Naive thymus-derived CD4-positive, alpha-beta T cell (primary cell): ENCODE measurements at regions not wholly inside any gene's neighbourhood (a gene's known extent, or its start where the extent isn't known, plus 50 kb on each side); places are given as distances from the start of the nearest gene placed in this dataset.

Experiments used
- ATAC-seq: fragments of 150-1000 bp; cut with Tn5 transposase; 2 replicates; pipeline ENCODE4 v1.10.0; 2021; ENCODE audit warnings: mild to moderate bottlenecking, moderate library complexity
- CTCF ChIA-PET: fragments of 350-600 bp; sonication (Branson Sonifier 250); formaldehyde crosslinking; loops from one replicate; lab custom pipeline; 2021; ENCODE audit warnings: antibody characterized with exemption; lab: Charles Lee
- POLR2A ChIA-PET: fragments of 350-600 bp; sonication (Branson Sonifier 250); formaldehyde crosslinking; loops from one replicate; lab custom pipeline; 2021; ENCODE audit warnings: antibody characterized with exemption, inconsistent platforms; lab: Charles Lee
- DNase-seq, 9 donors: peaks; one replicate each; pipeline versions ENCODE4 v3.0.0 to v3.0.0-alpha.2; 2020 to 2022; ENCODE audit warnings: mixed read lengths in 1 of 9
- H3K27ac ChIP-seq: one replicate; pipeline ENCODE4 v1.7.0; 2013; ENCODE audit warnings: mild to moderate bottlenecking, low read depth, low read length, moderate library complexity
- H3K27me3 ChIP-seq, 2 donors: one replicate each; pipeline ENCODE4 v1.7.0; 2013; ENCODE audit warnings: low read length in 2 of 2, mild to moderate bottlenecking in 2 of 2, moderate library complexity in 2 of 2; ENCODE audit not compliant: control insufficient read depth in 2 of 2, insufficient read depth in 2 of 2
- H3K36me3 ChIP-seq, 3 experiments: 1 replicate in 2 of 3; 2 replicates in 1 of 3; pipeline ENCODE4 v1.7.0; 2013; ENCODE audit warnings: low read length in 3 of 3, mild to moderate bottlenecking in 3 of 3, moderate library complexity in 1 of 3; ENCODE audit not compliant: insufficient read depth in 3 of 3, control insufficient read depth in 2 of 3
- H3K4me1 ChIP-seq, 2 donors: one replicate each; pipeline ENCODE4 v1.7.0; 2013; ENCODE audit warnings: low read length in 2 of 2, mild to moderate bottlenecking in 2 of 2, moderate library complexity in 1 of 2; ENCODE audit not compliant: control insufficient read depth in 2 of 2, insufficient read depth in 2 of 2
- H3K4me3 ChIP-seq: 2 replicates; pipeline ENCODE4 v1.7.0; 2013; ENCODE audit warnings: mild to moderate bottlenecking, low read length
- H3K9me3 ChIP-seq, 3 experiments: 1 replicate in 2 of 3; 2 replicates in 1 of 3; pipeline ENCODE4 v1.7.0; 2013; ENCODE audit warnings: low read length in 3 of 3; ENCODE audit not compliant: control insufficient read depth in 2 of 3
- H3K27ac Mint-ChIP-seq, 9 donors: one replicate each; pipeline ENCODE4 v1.8.0; 2020 to 2022; ENCODE audit warnings: mixed read lengths in 9 of 9, mild to moderate bottlenecking in 8 of 9, moderate library complexity in 5 of 9, inconsistent platforms in 2 of 9
- H3K27me3 Mint-ChIP-seq, 5 donors: one replicate each; pipeline ENCODE4 v1.8.0; 2021 to 2022; ENCODE audit warnings: mixed read lengths in 5 of 5, mild to moderate bottlenecking in 1 of 5
- H3K36me3 Mint-ChIP-seq, 5 donors: one replicate each; pipeline ENCODE4 v1.8.0; 2020 to 2022; ENCODE audit warnings: mixed read lengths in 5 of 5, mild to moderate bottlenecking in 3 of 5, inconsistent platforms in 1 of 5
- H3K4me1 Mint-ChIP-seq, 7 donors: one replicate each; pipeline ENCODE4 v1.8.0; 2020 to 2022; ENCODE audit warnings: mixed read lengths in 7 of 7, mild to moderate bottlenecking in 3 of 7, inconsistent platforms in 1 of 7
- H3K4me3 Mint-ChIP-seq, 10 donors: one replicate each; pipeline ENCODE4 v1.8.0; 2020 to 2022; ENCODE audit warnings: mild to moderate bottlenecking in 10 of 10, mixed read lengths in 10 of 10, moderate library complexity in 6 of 10, inconsistent platforms in 2 of 10
- H3K9me3 Mint-ChIP-seq, 11 donors: one replicate each; pipeline ENCODE4 v1.8.0; 2020 to 2022; ENCODE audit warnings: mixed read lengths in 11 of 11, mild to moderate bottlenecking in 4 of 11, inconsistent platforms in 1 of 11, moderate library complexity in 1 of 11
- intact Hi-C, 2 donors: fragments of 100-400 bp; cut with micrococcal nuclease; formaldehyde crosslinking; loops; one replicate each; pipeline ENCODE4 v1.15.1; 2023

DNA sequence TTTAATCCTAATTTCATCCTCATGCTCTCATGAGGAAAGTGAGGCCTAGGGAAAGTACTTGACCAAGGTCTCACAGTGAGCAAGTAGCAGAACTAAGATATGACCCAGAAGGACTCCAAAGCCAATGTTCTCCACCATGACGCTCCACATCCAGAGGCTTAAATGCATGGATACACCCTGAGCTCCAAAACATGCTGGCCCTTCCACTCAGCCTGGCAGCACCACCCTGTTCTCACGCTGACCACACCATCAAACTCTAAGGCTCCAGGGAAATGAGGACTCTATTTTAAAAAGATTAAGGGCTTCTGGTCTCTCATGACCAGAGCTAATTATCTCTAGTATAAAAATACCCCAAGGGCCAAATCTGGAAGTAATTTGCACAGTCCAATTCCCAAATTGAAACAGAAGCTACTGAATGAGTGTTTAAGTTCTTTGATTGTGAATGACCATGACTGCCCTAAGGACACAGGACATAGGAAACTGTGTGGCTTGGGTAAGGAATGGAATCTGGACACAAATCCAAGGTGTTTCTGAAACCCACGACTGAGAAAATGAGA, 71.1 kb upstream of the ABLIM1 start:
- no peaks in the 10 kb centered on the region for H3K4me1 ChIP-seq
- no peaks in the 10 kb centered on the region for H3K9me3 Mint-ChIP-seq
- H3K27ac ChIP-seq = no peak overlapping the region
- DNase-seq = no peak
- no peaks in the 10 kb centered on the region for H3K4me1 Mint-ChIP-seq
- no peaks in the 10 kb centered on the region for H3K36me3 Mint-ChIP-seq
- peaks cover 0 to 17% (median 3%) of the 10 kb centered on the region in 5 donors for H3K27me3 Mint-ChIP-seq
- H3K27ac Mint-ChIP-seq = no peak overlapping the region
- ChIA-PET CTCF (no interaction called here), POLR2A (no interaction called here)
- intact Hi-C loops = no loop called here
- H3K4me3 Mint-ChIP-seq = no peak overlapping the region
- no peaks in the 10 kb centered on the region for H3K9me3 ChIP-seq
- ATAC-seq = no peak
- peaks cover 0 to 4% (median 0%) of the 10 kb centered on the region in 3 experiments for H3K36me3 ChIP-seq
- no peaks in the 10 kb centered on the region for H3K27me3 ChIP-seq
- H3K4me3 ChIP-seq = no peak overlapping the region

DNA sequence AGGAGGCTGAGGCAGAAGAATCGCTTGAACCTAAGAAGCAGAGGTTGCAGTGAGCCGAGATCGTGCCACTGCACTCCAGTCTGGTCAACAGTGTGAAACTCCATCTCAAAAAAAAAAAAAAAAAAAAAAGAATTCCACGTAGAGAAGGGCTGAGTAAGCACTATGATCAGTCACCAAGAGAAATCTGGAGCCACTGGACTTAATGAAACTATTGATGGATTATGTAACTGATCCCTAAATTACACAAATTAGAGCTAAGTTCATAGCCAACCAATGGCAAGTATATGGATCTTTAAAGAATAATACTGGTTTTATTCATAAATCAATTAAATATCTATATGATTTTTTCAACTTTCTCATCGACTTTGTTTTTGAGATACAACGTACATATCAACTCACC, 72.2 kb upstream of the ABLIM1 start:
- CTCF ChIA-PET = no interaction called here
- no peak overlapping the region for H3K27ac Mint-ChIP-seq
- H3K27me3 Mint-ChIP-seq = peaks cover 0 to 20% (median 6%) of the 10 kb centered on the region in 5 donors

DNA sequence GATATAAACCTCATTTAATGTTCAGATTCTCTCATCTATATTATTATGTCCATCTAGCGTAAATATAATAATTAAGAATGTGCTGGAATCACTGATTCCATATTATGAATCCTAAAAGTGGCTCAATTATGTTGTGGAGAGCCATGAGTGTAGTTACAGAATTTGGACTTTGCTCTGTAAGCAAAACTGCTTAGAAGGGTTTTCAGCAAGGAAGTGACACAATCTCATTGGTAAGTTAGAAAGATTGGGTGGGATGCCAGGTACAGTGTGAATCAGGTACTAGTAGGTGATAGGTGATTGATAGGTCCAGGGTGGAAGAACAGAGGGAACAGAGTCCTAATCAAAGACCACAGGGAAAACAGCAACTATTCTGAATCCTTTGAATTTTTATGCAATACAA, 74.9 kb upstream of the ABLIM1 start:
- H3K27ac Mint-ChIP-seq = no peak overlapping the region
- intact Hi-C loops = no loop called here
- H3K27ac ChIP-seq = no peak overlapping the region
- H3K9me3 ChIP-seq = no peaks in the 10 kb centered on the region
- ATAC-seq (no peak), DNase-seq (no peak)
- H3K36me3 Mint-ChIP-seq = no peaks in the 10 kb centered on the region
- no peaks in the 10 kb centered on the region for H3K4me1 Mint-ChIP-seq
- ChIA-PET POLR2A (no interaction called here), CTCF (no interaction called here)
- no peak overlapping the region for H3K4me3 Mint-ChIP-seq
- no peaks in the 10 kb centered on the region for H3K27me3 ChIP-seq
- H3K27me3 Mint-ChIP-seq = peaks cover 0 to 20% (median 10%) of the 10 kb centered on the region in 5 donors
- H3K36me3 ChIP-seq = peaks cover 0 to 3% (median 0%) of the 10 kb centered on the region in 3 experiments
- H3K4me3 ChIP-seq = no peak overlapping the region
- no peaks in the 10 kb centered on the region for H3K4me1 ChIP-seq
- no peaks in the 10 kb centered on the region for H3K9me3 Mint-ChIP-seq

More for the DNA sequence above, 72.2 kb upstream of the ABLIM1 start:
- Mint-ChIP-seq H3K4me3 (no peak overlapping the region), H3K4me1 (no peaks in the 10 kb centered on the region), H3K9me3 (no peaks in the 10 kb centered on the region), H3K36me3 (no peaks in the 10 kb centered on the region)
- ATAC-seq = no peak
- Histone ChIP-seq H3K9me3 (no peaks in the 10 kb centered on the region), H3K36me3 (peaks cover 0 to 4% (median 0%) of the 10 kb centered on the region in 3 experiments), H3K4me3 (no peak overlapping the region), H3K27ac (no peak overlapping the region), H3K4me1 (no peaks in the 10 kb centered on the region), H3K27me3 (no peaks in the 10 kb centered on the region)
- DNase-seq = no peak
- intact Hi-C loops = no loop called here
- POLR2A ChIA-PET = no interaction called here

DNA sequence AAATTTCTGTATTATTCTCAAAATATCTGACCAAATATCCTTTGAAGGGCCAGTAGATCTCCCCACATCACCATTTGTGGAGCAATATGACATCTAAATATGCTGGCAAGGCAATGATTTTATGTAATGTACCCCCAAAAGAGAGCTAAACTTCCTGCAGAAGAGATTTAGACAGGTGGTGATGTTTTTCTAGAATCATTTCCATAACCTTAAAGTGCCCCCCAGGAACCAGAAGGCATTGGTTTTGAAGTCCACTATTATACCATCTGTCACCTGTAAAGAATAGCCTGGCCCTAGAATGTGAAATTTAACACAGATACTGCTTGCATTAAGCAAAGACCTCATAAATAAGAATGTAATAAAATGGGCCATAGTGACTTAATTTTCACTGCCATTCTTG, 77.9 kb upstream of the ABLIM1 start:
- Mint-ChIP-seq H3K4me3 (no peak overlapping the region), H3K27ac (no peak overlapping the region), H3K27me3 (peaks cover 7 to 31% (median 15%) of the 10 kb centered on the region in 5 donors), H3K9me3 (no peaks in the 10 kb centered on the region), H3K4me1 (no peaks in the 10 kb centered on the region), H3K36me3 (no peaks in the 10 kb centered on the region)
- no peaks in the 10 kb centered on the region for H3K36me3 ChIP-seq
- ChIA-PET POLR2A (no interaction called here), CTCF (no interaction called here)
- ATAC-seq (no peak), DNase-seq (no peak)
- intact Hi-C loops = no loop called here
- H3K9me3 ChIP-seq = no peaks in the 10 kb centered on the region
- no peaks in the 10 kb centered on the region for H3K27me3 ChIP-seq
- H3K27ac ChIP-seq = no peak overlapping the region
- H3K4me3 ChIP-seq = no peak overlapping the region
- no peaks in the 10 kb centered on the region for H3K4me1 ChIP-seq

DNA sequence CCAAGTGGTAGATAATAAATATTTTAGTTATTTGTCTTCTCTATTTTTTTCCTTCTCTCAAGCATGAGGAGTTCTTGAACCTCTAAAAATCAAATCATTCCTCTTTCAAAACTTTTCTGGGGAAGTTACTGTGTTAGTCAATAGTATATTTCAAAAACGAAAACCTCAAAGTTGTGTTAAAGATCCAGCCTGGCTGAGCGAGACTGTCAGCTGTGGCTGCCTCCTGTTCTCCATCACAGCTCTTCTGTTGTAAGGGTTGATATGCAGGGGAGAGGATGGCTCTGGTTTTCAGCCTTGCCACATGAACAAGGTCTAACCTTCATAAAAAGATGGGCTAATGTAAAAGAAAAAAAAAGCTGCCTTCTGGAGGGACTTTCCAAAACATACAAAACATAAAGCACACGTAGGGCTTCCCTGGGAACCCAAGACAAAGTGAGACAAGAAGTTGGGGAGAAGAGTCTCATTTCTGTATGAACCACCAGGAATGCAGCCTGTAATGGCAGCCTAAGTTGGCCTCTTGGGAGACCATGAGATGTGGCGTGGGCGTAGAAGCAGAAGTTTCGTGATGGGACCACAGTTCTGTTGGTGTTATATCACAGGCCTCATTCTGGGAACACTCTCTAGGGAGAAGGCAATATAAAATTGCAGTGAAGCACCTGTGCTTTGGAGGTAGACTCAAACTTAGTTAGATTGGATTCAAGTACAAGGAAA, 77.9 kb upstream of the FHIP2A start:
- H3K9me3 ChIP-seq = no peaks in the 10 kb centered on the region
- ChIA-PET CTCF (no interaction called here), POLR2A (interaction anchor here (0.6 kb wide), 1 partner anchor 19 kb away, joined by 3 read pairs; no protein-coding TSS in a partner anchor)
- intact Hi-C loops = no loop called here
- Mint-ChIP-seq H3K4me3 (no peak overlapping the region), H3K9me3 (no peaks in the 10 kb centered on the region), H3K36me3 (no peaks in the 10 kb centered on the region), H3K4me1 (peaks cover 0 to 3% (median 0%) of the 10 kb centered on the region in 7 donors), H3K27ac (no peak overlapping the region), H3K27me3 (peaks cover 10 to 40% (median 25%) of the 10 kb centered on the region in 5 donors)
- H3K4me1 ChIP-seq = no peaks in the 10 kb centered on the region
- no peak overlapping the region for H3K27ac ChIP-seq
- H3K4me3 ChIP-seq = no peak overlapping the region
- no peaks in the 10 kb centered on the region for H3K27me3 ChIP-seq
- ATAC-seq = no peak
- no peaks in the 10 kb centered on the region for H3K36me3 ChIP-seq
- DNase-seq = no peak

DNA sequence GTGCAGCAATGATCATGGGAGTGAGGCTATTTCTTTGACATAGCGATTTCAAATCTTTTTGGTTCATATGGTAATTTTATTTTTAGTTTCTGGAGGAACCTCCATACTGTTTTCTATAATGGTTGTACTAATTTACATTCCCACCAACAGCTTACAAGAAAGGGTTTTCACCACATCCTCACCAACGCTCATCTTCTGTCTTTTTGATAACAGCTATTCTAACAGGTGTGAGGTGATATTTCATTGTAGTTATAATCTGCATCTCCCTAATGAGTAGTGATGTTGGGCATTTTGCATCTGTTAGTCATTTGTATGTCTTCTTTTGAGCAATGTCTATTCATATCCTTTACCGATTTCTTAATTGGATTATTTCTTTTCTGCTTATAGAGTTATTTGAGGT, 75.0 kb upstream of the FHIP2A start:
- Histone ChIP-seq H3K27me3 (no peaks in the 10 kb centered on the region), H3K36me3 (no peaks in the 10 kb centered on the region), H3K27ac (no peak overlapping the region), H3K9me3 (no peaks in the 10 kb centered on the region), H3K4me3 (no peak overlapping the region), H3K4me1 (no peaks in the 10 kb centered on the region)
- H3K9me3 Mint-ChIP-seq = no peaks in the 10 kb centered on the region
- no peak for DNase-seq
- H3K36me3 Mint-ChIP-seq = no peaks in the 10 kb centered on the region
- peaks cover 20 to 46% (median 30%) of the 10 kb centered on the region in 5 donors for H3K27me3 Mint-ChIP-seq
- ATAC-seq = no peak
- intact Hi-C loops = no loop called here
- no peak overlapping the region for H3K4me3 Mint-ChIP-seq
- POLR2A ChIA-PET = no interaction called here
- peaks cover 0 to 3% (median 0%) of the 10 kb centered on the region in 7 donors for H3K4me1 Mint-ChIP-seq
- H3K27ac Mint-ChIP-seq = no peak overlapping the region
- CTCF ChIA-PET = no interaction called here

DNA sequence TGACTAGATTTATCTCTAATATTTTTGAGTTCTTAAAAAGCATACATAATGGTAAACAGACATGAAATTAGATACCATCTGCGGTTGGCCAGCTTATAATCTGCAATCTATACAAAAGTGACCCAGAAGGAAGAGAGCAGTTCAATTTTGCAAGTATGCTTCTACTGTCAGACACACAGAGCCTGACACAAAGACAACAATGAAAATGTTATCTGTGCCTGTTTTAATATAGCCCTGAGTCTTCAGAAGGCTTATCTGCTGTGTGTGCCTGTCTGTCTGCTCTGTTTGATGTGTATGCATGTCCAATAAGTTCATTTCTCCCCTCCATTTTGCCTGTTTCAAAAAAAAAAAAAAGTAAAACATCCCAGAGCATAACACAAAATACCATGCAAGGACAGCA, 73.3 kb upstream of the FHIP2A start:
- H3K4me3 ChIP-seq = no peak overlapping the region
- no peaks in the 10 kb centered on the region for H3K36me3 Mint-ChIP-seq
- peaks cover 26 to 54% (median 34%) of the 10 kb centered on the region in 5 donors for H3K27me3 Mint-ChIP-seq
- no peak overlapping the region for H3K27ac Mint-ChIP-seq
- no peaks in the 10 kb centered on the region for H3K36me3 ChIP-seq
- no peaks in the 10 kb centered on the region for H3K9me3 ChIP-seq
- CTCF ChIA-PET = no interaction called here
- H3K4me1 ChIP-seq = no peaks in the 10 kb centered on the region
- H3K9me3 Mint-ChIP-seq = peaks cover 0 to 3% (median 0%) of the 10 kb centered on the region in 11 donors
- no peak for ATAC-seq
- intact Hi-C loops = no loop called here
- peaks cover 0 to 3% (median 0%) of the 10 kb centered on the region in 7 donors for H3K4me1 Mint-ChIP-seq
- H3K27me3 ChIP-seq = no peaks in the 10 kb centered on the region
- no peak overlapping the region for H3K4me3 Mint-ChIP-seq
- POLR2A ChIA-PET = no interaction called here
- no peak for DNase-seq
- no peak overlapping the region for H3K27ac ChIP-seq
